ENCODE measurements at regions not wholly inside any gene's neighbourhood (a gene's known extent, or its start where the extent isn't known, plus 50 kb on each side); places are given as distances from the start of the nearest gene placed in this dataset.
"Not testable (repeated sequence)": the region's sequence is repeated elsewhere in the genome, so short reads cannot be mapped to it uniquely, and the experiment has no call there.

GRCh38 chr1:103353391-103353790 lies 172.1 kb upstream of the RNPC3 start:
- no peak for DNase-seq

- DNase-seq = no peak
Measured at GRCh38 chr1:103348136-103348535, 177.4 kb upstream of the RNPC3 start.

GRCh38 chr1:103344930-103345329 lies 180.6 kb upstream of the RNPC3 start:
- no peak for DNase-seq

GRCh38 chr1:103341377-103341880 lies 184.1 kb upstream of the RNPC3 start:
- DNase-seq = no peak

- DNase-seq = no peak
Measured at GRCh38 chr1:103337779-103338178, 187.7 kb upstream of the RNPC3 start.

- DNase-seq = peak in 1 of 56 donors; percentile 12
Measured at GRCh38 chr1:103336408-103336807, 189.1 kb upstream of the RNPC3 start.

- DNase-seq = no peak
Measured at GRCh38 chr1:103333141-103333540, 192.4 kb upstream of the RNPC3 start.

- DNase-seq = no peak
Measured at GRCh38 chr1:103327054-103327719, 198.3 kb upstream of the RNPC3 start.

- DNase-seq = no peak
Measured at GRCh38 chr1:103326595-103326994, 198.9 kb upstream of the RNPC3 start.

GRCh38 chr1:103309786-103310185 lies 201.5 kb upstream of the COL11A1 start:
- no peak for DNase-seq

GRCh38 chr1:103307751-103308150 lies 199.4 kb upstream of the COL11A1 start:
- DNase-seq = no peak

GRCh38 chr1:103283841-103284669 lies 175.7 kb upstream of the COL11A1 start:
- DNase-seq = no peak

- no peak for DNase-seq
Measured at GRCh38 chr1:103283371-103283770, 175.0 kb upstream of the COL11A1 start.

GRCh38 chr1:103275725-103276124 lies 167.4 kb upstream of the COL11A1 start:
- DNase-seq = no peak

- no peak for DNase-seq
Measured at GRCh38 chr1:103274886-103275285, 166.6 kb upstream of the COL11A1 start.

GRCh38 chr1:103273106-103273505 lies 164.8 kb upstream of the COL11A1 start:
- DNase-seq = no peak

GRCh38 chr1:103271471-103271870 lies 163.1 kb upstream of the COL11A1 start:
- DNase-seq = not testable (repeated sequence)

GRCh38 chr1:103267893-103268292 lies 159.6 kb upstream of the COL11A1 start:
- no peak for DNase-seq

GRCh38 chr1:103267266-103267665 lies 158.9 kb upstream of the COL11A1 start:
- no peak for DNase-seq

- no peak for DNase-seq
Measured at GRCh38 chr1:103266036-103266435, 157.7 kb upstream of the COL11A1 start.

GRCh38 chr1:103265551-103265950 lies 157.2 kb upstream of the COL11A1 start:
- no peak for DNase-seq

GRCh38 chr1:103259982-103260381 lies 151.7 kb upstream of the COL11A1 start:
- DNase-seq = no peak

GRCh38 chr1:103256490-103256889 lies 148.2 kb upstream of the COL11A1 start:
- no peak for DNase-seq

All from amygdala (tissue), 56 donors.